NCI-H1048 (cell line): ENCODE measurements at regions not wholly inside any gene's neighbourhood (a gene's known extent, or its start where the extent isn't known, plus 50 kb on each side); places are given as distances from the start of the nearest gene placed in this dataset.
"Not testable (repeated sequence)": the region's sequence is repeated elsewhere in the genome, so short reads cannot be mapped to it uniquely, and the experiment has no call there.

ENCODE experiments used
- DNase-seq: peaks from one replicate; lab custom pipeline; 2025; lab: John Stamatoyannopoulos, UW

GRCh38 chr6:25160134-25160533, 119.0 kb upstream of the CARMIL1 start:
- not testable (repeated sequence) for DNase-seq

- no peak for DNase-seq
Measured at GRCh38 chr6:25165177-25165576, 114.0 kb upstream of the CARMIL1 start.

DNA sequence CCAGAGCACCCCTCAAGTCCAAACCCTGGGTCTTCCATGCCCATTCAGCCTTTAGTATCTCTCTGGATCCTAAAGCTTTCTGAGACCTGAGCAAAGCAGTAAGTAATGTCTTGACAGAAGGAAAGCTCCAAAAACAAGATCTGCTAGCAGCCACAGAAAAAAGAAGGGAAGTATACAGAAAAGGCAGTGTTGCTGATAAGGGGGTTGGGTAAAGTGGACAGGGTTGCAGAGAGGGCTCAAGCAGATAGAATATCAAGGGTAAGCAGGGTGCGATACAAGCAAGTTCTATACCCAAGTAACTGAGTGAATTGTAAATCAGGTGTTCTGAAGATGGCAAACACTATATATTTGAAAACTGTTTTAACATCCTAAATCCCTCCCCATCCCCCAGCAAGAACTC, 113.4 kb upstream of the CARMIL1 start:
- no peak for DNase-seq

- DNase-seq = no peak
Measured at GRCh38 chr6:25166955-25167748, 112.0 kb upstream of the CARMIL1 start.

DNA sequence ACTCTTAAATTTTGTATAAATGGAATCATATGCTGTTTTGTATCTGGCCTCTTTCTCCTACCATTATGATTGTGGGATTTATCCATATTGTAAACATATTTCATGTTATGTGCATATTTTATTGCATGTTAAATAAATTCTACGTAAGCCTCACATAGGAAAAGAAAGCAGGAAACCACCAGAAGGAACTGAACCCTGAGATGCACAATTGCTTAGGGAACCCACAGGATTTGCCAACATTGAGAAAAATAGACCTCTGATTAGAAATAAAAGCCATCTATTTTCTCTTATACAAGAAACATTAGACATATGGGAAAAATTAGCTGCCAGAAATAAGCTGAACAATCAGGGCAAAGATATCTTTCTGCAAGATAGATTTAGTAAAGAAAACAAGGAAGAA, 111.2 kb upstream of the CARMIL1 start:
- no peak for DNase-seq

GRCh38 chr6:25168637-25169036, 110.5 kb upstream of the CARMIL1 start:
- no peak for DNase-seq

DNA sequence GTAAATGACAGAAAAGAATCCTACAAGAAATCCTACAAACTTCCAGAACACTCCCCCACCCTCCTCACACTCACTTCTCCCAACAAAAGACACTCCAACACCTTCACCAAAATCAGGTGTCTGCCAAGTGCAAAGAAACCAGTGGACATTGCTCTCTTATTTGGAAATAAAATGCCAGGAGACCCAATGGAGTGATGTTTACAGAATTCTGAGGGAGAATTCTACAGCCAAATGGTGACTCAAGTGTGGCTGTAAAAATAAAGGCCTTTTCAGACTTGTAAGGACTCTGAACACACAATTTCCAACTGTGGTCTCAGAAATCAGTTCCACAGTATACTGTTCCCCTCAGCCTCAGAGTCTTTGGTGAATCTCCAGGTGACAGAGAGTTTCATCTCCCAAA, 109.6 kb upstream of the CARMIL1 start:
- DNase-seq = no peak

DNA sequence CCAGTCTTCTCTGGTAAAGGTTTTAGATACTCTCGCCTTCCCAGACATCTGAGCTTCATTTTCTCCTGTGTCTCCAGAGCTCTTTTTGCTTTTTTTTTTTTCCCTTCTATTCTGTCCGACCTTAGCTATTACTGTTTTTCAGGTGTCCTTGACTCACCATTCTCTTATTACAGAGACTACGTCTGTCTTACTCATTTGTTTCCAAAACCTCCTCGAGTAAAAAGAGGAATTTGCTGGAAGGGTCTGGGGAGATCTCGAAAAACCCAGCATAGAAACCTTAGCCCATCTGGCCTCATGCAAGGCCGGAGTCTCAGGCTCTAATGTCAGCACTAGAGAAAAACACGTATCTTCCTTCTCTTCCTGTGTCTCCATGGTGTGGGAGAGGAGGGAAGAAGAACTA, 109.2 kb upstream of the CARMIL1 start:
- no peak for DNase-seq

DNA sequence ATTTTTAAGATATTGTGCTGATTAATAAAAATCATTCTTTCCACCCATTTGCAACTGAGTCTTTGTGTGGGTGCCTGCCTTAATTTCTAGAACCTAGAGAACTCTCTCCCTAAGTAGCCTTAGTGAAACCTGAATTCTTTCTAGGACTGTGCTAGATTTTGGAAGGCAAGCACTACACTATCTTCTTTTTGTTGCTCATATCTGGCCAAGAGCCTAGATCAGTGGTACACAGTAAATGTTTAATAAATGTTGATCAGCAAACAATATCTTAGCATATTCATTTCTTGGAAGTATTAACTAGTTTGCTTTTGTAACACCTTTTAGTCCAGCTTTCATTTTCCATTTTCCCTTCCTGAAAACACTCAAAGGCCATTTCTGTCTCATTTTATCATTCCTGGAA, 108.5 kb upstream of the CARMIL1 start:
- DNase-seq = no peak

DNA sequence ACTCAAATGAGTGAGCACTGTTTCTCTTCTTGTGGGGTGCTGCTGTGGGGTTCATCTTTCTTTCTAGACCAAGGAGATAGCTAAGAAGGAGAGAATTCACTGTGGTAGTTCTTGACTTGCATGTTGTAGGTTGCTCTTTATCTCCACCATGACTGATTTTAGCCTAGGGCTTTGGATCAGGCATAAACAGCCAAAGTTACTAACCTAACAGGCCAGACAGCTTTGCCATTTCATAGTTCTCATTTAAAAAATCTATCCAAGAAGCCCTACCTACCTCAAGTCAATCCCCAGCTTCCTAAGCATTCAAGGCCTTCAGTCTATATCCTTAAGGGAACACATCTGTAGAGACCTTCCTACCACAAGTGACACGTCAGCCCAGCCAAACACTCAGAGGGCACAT, 107.9 kb upstream of the CARMIL1 start:
- no peak for DNase-seq

DNA sequence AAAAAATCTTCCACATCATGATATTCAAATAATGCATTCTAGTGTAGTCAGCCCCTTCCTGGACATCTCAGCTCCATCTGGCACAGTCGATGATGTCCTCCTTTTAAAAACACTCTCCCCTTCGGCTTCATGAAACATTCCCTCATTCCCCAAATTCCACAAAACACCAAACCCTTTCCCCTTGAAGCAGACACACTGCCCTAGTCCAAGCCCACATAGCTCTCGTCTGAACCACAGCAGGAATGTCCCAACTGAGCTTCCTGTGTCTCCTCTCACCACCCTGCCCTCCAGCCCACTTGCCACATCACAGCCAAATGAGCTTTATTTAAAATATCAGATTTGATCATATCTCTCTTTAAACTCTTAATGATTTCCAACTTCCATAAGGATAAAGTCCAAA, 106.4 kb upstream of the CARMIL1 start:
- DNase-seq = no peak

DNA sequence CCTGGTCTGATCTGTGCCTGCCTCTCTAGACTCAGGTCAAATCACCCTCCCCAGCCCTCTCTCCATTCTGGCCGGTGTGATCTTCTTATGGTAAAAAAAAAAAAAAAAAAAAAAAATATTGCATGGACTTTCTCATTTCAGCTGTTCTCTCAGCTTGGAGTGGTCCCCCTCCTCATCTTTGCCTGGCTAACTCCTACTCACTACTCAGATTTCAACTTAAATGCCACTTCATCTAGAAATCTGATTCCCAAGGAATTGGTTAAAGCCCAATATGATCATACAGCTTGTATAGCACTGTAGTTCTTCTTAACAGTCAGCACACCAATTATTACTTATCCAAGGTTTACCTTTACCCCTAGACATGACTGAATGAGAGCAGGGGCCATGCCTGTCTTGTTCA, 105.9 kb upstream of the CARMIL1 start:
- DNase-seq = no peak

GRCh38 chr6:25173951-25174474, 105.2 kb upstream of the CARMIL1 start:
- DNase-seq = no peak

DNA sequence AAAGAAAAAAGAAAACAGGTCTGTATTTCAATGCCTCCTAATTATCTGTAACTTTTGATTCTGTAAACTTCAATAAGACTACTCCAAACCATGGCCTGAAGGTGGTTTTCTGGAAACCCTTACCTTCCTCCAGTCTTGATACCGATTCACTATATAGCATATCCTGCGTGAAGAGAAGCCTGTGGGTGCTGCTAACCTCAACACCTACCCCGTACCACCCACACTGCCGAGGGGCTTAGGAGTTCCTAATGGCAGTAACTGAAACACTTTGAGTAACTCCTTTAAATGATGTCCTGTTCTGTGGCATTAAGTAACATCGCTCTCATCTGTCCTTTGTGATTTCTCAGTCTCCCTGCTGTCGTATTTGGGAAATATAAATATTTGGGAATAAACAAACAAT, 104.5 kb upstream of the CARMIL1 start:
- DNase-seq = no peak

DNA sequence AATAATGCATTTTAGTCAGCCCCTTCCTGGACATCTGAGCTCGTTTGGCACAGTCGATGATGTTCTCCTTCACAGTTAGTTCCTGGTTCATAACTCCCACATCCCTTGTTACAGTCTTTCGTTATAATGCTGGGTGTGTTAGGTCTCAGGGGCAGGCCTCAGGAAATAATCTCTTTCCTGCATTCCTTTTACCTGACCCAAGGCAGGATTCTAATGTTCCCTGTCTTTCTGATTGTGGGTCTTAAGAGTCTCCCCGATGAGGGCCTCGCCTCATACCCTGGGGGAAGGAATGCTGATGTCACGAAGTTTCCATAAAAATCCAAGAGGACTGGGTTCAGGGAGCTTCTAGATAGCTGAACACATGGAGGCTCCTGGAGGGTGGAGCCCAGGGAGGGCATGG, 104.0 kb upstream of the CARMIL1 start:
- DNase-seq = no peak

DNA sequence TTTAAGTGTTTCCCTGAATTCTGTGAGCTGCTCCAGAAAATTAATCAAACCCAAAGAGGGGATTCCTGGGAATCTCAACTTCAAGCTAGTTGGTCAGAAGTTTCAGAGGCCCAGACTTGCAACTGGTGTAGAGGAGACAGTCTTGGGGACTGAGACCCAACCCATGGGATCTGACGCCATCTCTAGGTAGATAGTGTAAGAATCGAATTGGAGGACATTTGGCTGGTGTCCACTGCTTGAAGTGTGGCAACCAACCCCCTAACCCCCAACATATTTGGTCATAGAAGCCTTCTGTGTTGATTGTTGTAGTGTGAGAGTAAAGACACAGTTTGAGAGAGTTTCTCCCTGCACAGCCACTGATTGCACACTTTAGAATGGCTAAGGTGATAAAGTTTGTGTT, 103.5 kb upstream of the CARMIL1 start:
- DNase-seq = no peak

DNA sequence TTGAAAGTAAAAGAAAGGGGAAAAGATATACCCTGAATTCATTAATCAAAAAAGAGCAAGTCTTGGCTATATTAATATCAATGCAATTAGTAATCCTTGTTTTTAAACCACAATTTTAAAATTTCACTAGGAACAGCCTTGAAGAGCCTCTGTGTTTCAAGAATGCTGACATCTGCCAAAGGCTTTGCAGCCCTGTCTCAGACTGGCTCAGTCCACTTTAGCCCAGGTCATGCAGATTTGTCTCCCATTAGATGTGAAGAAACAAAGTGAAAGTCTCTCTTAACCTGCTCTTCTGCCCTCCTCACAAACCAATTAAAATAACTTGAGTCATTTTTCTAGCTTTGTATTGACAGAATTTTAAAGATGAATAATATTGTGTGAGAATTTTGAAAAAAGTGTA, 102.7 kb upstream of the CARMIL1 start:
- no peak for DNase-seq

GRCh38 chr6:25177500-25178028, 101.6 kb upstream of the CARMIL1 start:
- no peak for DNase-seq

GRCh38 chr6:25178336-25179035, 100.7 kb upstream of the CARMIL1 start:
- DNase-seq = no peak

DNA sequence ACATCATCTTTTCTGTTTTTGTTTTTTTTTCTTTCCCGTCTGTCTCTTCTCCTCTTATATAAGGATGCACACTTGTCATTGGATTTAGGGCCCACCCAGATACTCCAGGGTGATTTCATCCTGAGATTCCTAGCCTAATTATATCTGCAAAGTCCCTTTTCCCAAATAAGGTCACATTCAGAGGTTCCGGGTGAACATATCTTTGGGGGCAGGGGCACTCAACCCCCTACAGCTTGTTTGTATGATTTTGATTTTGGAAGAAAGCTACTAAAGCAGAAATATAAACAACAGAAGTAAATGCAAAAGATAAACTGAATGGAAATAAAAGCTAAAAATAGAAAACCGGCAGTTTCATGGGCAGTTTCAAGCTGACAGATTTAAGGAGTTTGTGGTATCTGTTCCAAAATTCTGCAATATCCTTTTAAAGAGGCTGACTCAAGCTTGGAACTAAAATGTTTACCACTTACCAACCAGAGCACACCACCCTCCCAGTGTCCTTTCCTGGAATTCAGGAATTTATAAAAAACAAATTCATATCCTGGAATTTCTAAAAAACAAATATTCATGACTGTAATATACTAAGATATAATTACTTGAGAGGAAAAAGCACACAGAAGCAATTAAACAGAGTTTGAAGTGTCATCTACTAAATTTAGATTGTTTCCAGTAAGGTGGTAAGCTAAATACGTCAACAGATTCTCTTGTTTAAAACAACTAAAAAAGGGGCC, 100.0 kb upstream of the CARMIL1 start:
- no peak for DNase-seq

GRCh38 chr6:25180630-25181349, 98.4 kb upstream of the CARMIL1 start:
- DNase-seq = no peak

- DNase-seq = no peak
Measured at GRCh38 chr6:25181350-25181724, 97.8 kb upstream of the CARMIL1 start.
